ENCODE measurements at regions not wholly inside any gene's neighbourhood (a gene's known extent, or its start where the extent isn't known, plus 50 kb on each side); places are given as distances from the start of the nearest gene placed in this dataset.

DNA sequence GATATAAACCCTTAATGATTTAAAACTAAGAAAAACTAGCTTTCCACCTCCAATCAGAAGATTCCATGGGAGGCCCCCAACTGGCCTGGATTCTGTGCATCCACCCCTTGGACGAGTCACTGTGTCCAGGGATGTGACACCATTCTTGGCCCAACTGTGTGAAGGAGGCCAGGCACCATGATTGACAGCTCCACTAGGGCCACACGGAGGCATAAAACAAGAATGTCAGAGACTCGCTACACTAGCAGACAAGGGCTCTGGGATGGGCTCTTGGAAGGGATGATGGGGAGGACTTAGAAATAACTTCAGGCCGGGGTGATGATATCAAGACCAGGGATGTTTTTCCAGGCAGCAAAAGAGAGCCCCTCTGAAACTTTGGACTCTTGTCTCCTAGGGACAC is 117.8 kb upstream of the GNAO1 start:
- intact Hi-C loops (cut with DNase I) = no loop called here
- Histone ChIP-seq H3K9me3 (no peaks in the 10 kb centered on the region), H3K36me3 (no peaks in the 10 kb centered on the region), H3K27ac (no peak overlapping the region), H3K27me3 (ENCODE audit: low read depth) (peaks cover 4% of the 10 kb centered on the region), H3K4me1 (no peaks in the 10 kb centered on the region), H3K4me3 (no peak overlapping the region)
- DNase-seq = no peak
- ATAC-seq = no peak
- TF ChIP-seq, protein P1, sequence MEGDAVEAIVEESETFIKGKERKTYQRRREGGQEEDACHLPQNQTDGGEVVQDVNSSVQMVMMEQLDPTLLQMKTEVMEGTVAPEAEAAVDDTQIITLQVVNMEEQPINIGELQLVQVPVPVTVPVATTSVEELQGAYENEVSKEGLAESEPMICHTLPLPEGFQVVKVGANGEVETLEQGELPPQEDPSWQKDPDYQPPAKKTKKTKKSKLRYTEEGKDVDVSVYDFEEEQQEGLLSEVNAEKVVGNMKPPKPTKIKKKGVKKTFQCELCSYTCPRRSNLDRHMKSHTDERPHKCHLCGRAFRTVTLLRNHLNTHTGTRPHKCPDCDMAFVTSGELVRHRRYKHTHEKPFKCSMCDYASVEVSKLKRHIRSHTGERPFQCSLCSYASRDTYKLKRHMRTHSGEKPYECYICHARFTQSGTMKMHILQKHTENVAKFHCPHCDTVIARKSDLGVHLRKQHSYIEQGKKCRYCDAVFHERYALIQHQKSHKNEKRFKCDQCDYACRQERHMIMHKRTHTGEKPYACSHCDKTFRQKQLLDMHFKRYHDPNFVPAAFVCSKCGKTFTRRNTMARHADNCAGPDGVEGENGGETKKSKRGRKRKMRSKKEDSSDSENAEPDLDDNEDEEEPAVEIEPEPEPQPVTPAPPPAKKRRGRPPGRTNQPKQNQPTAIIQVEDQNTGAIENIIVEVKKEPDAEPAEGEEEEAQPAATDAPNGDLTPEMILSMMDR (IDR thresholded peaks at IDR 0.05) = no peak

DNA sequence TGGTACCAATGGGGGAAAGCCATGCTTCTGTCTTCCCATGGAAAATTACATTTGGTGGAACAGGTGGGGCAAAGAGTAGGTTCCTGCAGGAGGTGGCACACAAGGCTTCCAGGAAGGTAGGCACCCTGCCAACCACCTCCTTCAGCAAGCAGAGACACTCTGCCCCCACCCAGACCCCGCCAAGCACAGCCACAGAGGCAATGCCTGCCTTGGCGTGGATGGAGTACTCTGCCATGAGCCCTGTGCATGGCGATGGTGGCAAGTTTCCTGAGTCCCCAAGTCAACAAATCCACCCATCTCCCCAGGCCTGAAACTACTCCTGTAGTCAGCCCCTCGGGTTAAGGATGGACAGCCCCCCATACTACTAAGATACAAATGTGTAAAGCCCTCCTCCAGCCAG is 119.2 kb upstream of the GNAO1 start:
- TF ChIP-seq, protein P1 (IDR thresholded peaks at IDR 0.05) = no peak
- Histone ChIP-seq H3K4me1 (no peaks in the 10 kb centered on the region), H3K27ac (no peak overlapping the region), H3K36me3 (no peaks in the 10 kb centered on the region), H3K9me3 (no peaks in the 10 kb centered on the region), H3K4me3 (no peak overlapping the region), H3K27me3 (ENCODE audit: low read depth) (peaks cover 4% of the 10 kb centered on the region)
- intact Hi-C loops (cut with DNase I) = no loop called here
- no peak for ATAC-seq
- no peak for DNase-seq

DNA sequence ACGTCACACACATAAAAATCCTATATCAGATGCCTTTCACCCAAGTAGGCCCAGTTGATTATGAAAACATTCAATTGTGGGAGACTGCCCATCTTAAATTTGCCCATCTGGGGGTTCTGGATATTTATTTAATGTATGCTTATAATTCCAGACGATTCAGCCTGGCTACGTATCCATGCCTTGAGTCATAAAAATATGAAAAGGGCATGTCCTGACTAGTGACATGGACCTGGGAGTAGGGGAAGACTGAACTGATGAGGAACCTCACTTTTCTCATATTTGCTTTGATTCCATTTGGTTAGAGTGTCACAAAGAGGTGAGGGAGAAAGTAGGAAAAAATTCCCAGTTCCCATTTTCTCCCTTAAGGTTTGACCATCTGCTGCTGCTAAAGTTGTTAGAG is 122.5 kb upstream of the GNAO1 start:
- ATAC-seq (no peak), DNase-seq (no peak)
- H3K36me3 ChIP-seq = no peaks in the 10 kb centered on the region
- intact Hi-C loops (cut with DNase I) = no loop called here
- no peaks in the 10 kb centered on the region for H3K27me3 ChIP-seq (ENCODE audit: low read depth)
- H3K27ac ChIP-seq = no peak overlapping the region
- TF ChIP-seq, protein P1 (IDR thresholded peaks at IDR 0.05) = no peak
- H3K4me3 ChIP-seq = no peak overlapping the region
- H3K4me1 ChIP-seq = no peaks in the 10 kb centered on the region
- no peaks in the 10 kb centered on the region for H3K9me3 ChIP-seq

DNA sequence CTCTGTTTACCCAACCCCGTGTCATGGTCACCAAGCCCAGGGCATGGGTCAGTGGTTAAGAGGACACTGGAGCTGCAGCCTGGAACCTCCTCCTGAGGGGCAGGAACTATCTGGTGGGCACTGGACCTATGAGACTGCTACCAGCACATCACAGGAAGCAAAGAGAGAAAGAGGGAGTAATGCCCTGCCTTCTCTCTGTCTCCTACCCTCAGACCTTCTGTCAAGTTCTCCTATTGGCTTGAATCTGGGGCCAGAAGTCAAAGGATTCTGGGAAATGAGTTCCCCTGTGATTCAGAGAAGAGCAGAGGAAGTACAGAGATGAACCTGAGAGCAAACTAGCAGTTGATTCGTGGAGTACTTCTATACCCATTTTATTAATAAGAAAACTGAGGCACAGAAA is 123.0 kb upstream of the GNAO1 start:
- no peaks in the 10 kb centered on the region for H3K36me3 ChIP-seq
- ATAC-seq (no peak), DNase-seq (no peak)
- no peak overlapping the region for H3K27ac ChIP-seq
- H3K4me3 ChIP-seq = no peak overlapping the region
- TF ChIP-seq, protein P1 (IDR thresholded peaks at IDR 0.05) = no peak
- no peaks in the 10 kb centered on the region for H3K9me3 ChIP-seq
- H3K27me3 ChIP-seq (ENCODE audit: low read depth) = no peaks in the 10 kb centered on the region
- no peaks in the 10 kb centered on the region for H3K4me1 ChIP-seq
- intact Hi-C loops (cut with DNase I) = no loop called here

DNA sequence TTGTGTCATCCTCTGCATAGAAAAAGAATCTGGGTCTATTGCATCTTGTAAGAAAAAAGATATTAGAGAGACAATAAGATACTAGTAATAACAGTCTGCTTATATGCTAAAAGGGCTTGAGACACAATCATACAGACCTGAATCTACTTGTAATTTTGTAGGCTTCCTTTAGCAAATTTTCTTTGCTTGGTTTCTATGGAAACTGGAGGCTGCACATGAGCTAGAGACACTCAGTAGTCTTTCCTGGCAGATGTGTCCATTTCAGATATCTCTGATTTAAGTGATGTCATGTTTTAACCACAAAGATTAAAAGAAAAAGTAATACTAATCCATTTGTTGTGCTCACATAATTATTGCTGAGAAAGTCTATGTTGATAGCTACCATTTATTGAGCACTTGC is 123.9 kb upstream of the GNAO1 start:
- Histone ChIP-seq H3K4me3 (no peak overlapping the region), H3K27ac (no peak overlapping the region), H3K9me3 (no peaks in the 10 kb centered on the region), H3K27me3 (ENCODE audit: low read depth) (no peaks in the 10 kb centered on the region), H3K4me1 (no peaks in the 10 kb centered on the region), H3K36me3 (no peaks in the 10 kb centered on the region)
- ATAC-seq (no peak), DNase-seq (no peak)
- TF ChIP-seq, protein P1 (IDR thresholded peaks at IDR 0.05) = no peak
- intact Hi-C loops (cut with DNase I) = no loop called here

DNA sequence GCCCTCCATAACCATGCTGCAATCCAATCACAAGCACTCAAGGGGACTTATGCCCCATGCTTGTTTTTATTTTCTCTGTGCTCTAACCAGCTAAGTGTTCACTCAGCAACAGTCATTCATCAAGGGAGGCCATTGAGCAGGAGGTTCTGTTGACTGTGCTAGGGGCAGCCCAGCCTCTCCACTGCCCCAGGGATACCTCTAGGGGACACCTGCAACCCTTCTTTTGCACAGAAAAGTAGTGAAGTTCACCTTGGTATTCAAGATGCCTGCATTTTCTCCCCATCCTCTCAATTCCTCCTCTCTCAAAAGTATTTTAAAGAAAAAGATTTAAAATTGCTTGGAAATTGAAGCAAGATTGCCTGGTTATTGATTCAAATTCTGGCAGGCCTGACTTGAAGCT is 124.7 kb upstream of the GNAO1 start:
- intact Hi-C loops (cut with DNase I) = no loop called here
- no peak for ATAC-seq
- H3K4me1 ChIP-seq = no peaks in the 10 kb centered on the region

More for the DNA sequence above, 124.7 kb upstream of the GNAO1 start:
- H3K36me3 ChIP-seq = no peaks in the 10 kb centered on the region
- no peaks in the 10 kb centered on the region for H3K27me3 ChIP-seq (ENCODE audit: low read depth)
- H3K27ac ChIP-seq = no peak overlapping the region
- H3K4me3 ChIP-seq = no peak overlapping the region
- DNase-seq = no peak
- H3K9me3 ChIP-seq = no peaks in the 10 kb centered on the region
- TF ChIP-seq, protein P1 (IDR thresholded peaks at IDR 0.05) = no peak

Data from lower lobe of right lung (tissue), 2 donors.